Activated T-helper 1 cell treated with anti-CD3 and anti-CD28 coated beads, Interleukin-12 subunit alpha, Interleukin-12 subunit beta, Interleukin-2, Interleukin-4 antibody, amounts not matched to agents 30 ng/mL and 10 ng/mL and 1 ng/mL, durations not matched to agents 14 hours and 24 hours and 36 hours (primary cell): ENCODE measurements at regions not wholly inside any gene's neighbourhood (a gene's known extent, or its start where the extent isn't known, plus 50 kb on each side); places are given as distances from the start of the nearest gene placed in this dataset.

Source experiments
- DNase-seq: peaks from one replicate; pipeline ENCODE4 v3.0.0; 2021; ENCODE audit warnings: low spot score
- H3K27ac Mint-ChIP-seq: one replicate; pipeline ENCODE4 v1.8.0; 2021; ENCODE audit warnings: mild to moderate bottlenecking, mixed read lengths
- H3K27me3 Mint-ChIP-seq: one replicate; pipeline ENCODE4 v1.8.0; 2022; ENCODE audit warnings: mild to moderate bottlenecking, moderate library complexity, mixed read lengths; ENCODE audit not compliant: insufficient read depth
- H3K36me3 Mint-ChIP-seq: one replicate; pipeline ENCODE4 v1.8.0; 2021; ENCODE audit warnings: low read depth, mixed read lengths
- H3K4me1 Mint-ChIP-seq: one replicate; pipeline ENCODE4 v1.8.0; 2021; ENCODE audit warnings: low read depth, mixed read lengths
- H3K4me3 Mint-ChIP-seq: one replicate; pipeline ENCODE4 v1.8.0; 2021; ENCODE audit warnings: mild to moderate bottlenecking, moderate library complexity, mixed read lengths
- H3K9me3 Mint-ChIP-seq: one replicate; pipeline ENCODE4 v1.8.0; 2021; ENCODE audit warnings: mixed read lengths
- intact Hi-C: fragments of 100-400 bp; cut with micrococcal nuclease; formaldehyde crosslinking; loops from one replicate; pipeline ENCODE4 v1.15.1; 2024

DNA sequence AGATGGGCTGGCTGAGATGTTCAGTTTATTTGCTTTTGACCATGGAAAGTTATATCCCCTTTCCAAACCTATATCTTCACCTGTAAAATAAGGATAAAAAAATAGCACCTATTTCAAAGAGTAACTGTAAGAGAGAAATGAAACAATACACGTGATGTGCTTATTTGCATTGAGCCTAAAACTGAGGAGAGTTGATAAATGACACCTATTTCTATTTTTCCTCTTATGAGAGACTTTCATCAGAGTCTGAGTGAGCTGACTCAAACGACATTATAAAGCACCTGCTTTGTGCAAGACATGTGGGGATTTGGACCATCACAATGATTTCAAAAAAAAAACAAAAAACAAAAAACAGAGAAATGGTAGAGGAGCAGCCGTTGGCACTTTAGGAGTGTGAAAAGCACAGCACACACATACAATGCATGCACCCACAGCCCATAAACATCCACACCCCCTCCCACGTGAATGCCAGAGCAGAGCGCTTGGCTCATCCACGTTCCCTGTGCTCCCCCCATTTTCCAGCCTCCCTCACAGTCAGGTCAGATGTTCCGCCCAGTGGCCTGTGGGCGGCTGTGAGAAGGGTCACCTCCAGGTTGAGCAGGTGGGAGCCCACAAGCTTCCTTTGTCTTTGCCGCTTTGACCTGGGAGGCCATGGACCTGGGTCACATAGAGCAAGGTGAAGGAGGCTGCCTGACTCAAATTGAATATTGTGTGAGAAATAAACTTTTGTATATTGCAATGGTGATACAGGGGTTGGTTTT, 253.2 kb upstream of the ZNF32 start:
- no peaks in the 10 kb centered on the region for H3K4me1 Mint-ChIP-seq
- H3K36me3 Mint-ChIP-seq = no peaks in the 10 kb centered on the region
- H3K4me3 Mint-ChIP-seq = no peak overlapping the region
- H3K27ac Mint-ChIP-seq = no peak overlapping the region
- H3K9me3 Mint-ChIP-seq = no peaks in the 10 kb centered on the region
- no peak for DNase-seq
- H3K27me3 Mint-ChIP-seq = peaks cover 10% of the 10 kb centered on the region
- intact Hi-C loops = no loop called here

DNA sequence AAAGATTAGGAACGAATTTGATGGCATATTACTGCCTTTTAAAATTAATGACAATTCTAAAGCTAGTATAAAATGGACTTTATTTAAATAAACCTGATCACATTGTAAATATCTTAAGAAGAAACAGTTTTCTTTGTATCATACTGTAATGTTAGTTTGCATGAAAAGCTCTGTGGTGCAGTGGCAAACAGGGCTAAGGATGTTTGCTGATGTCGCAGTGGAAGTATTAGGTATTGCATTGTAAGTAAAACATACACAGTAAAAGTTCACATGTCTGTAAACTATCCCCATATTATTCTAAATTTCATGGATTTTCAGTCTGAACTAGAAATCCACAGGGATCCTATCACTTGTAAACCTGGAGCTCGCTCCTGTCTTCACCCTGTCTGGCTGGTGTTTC, 252.6 kb upstream of the ZNF32 start:
- Mint-ChIP-seq H3K4me3 (no peak overlapping the region), H3K27me3 (peaks cover 10% of the 10 kb centered on the region), H3K4me1 (no peaks in the 10 kb centered on the region), H3K36me3 (no peaks in the 10 kb centered on the region), H3K9me3 (no peaks in the 10 kb centered on the region), H3K27ac (no peak overlapping the region)
- intact Hi-C loops = no loop called here
- no peak for DNase-seq

DNA sequence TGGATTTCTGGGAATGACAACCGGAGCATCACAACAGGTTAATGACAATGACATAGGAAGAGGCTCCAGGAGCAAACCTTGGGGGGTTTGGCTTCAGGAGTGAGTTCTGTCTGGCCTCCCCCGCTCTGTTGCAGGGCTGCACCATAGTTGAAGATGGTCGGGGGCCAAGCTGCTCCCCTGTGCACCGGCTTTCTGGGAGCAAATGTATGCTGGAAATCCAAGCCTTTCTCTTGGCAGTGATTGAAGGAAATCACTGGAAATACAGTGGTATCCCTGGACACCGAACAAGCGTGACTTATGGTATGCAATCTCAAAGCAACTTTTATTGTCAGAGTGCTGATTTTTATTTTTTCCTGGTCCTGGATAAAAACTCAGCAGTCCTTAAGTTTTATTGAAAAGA, 251.9 kb upstream of the ZNF32 start:
- H3K9me3 Mint-ChIP-seq = no peaks in the 10 kb centered on the region
- peaks cover 8% of the 10 kb centered on the region for H3K27me3 Mint-ChIP-seq
- DNase-seq = no peak

GRCh38 chr10:43899224-43899959, 250.7 kb upstream of the ZNF32 start:
- Mint-ChIP-seq H3K4me3 (no peak overlapping the region), H3K27ac (no peak overlapping the region), H3K4me1 (no peaks in the 10 kb centered on the region), H3K27me3 (peaks cover 2% of the 10 kb centered on the region), H3K36me3 (no peaks in the 10 kb centered on the region), H3K9me3 (no peaks in the 10 kb centered on the region)
- DNase-seq = no peak
- intact Hi-C loops = no loop called here

More for the DNA sequence above, 251.9 kb upstream of the ZNF32 start:
- Mint-ChIP-seq H3K4me3 (no peak overlapping the region), H3K27ac (no peak overlapping the region), H3K36me3 (no peaks in the 10 kb centered on the region), H3K4me1 (no peaks in the 10 kb centered on the region)
- intact Hi-C loops = no loop called here

DNA sequence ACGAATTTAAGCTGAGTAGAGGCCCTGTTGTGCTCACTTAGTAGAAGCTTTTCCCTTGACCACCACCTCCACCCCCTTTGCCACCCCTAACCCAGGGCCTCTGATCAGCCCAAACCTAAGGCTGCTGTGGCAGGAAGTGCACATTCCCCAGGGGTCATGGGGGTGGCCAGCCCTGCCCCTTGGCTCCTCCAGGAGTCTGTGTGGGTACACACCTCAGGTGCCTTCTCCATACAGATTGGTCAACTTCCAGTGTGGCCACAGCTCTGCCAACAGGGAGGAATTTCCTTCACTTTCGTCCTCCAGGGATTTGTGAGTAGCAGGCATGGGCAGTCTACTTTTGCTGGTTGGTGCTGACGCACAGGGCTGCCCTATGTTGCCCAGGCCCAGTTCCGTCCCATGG, 249.9 kb upstream of the ZNF32 start:
- no peak overlapping the region for H3K4me3 Mint-ChIP-seq
- H3K9me3 Mint-ChIP-seq = no peaks in the 10 kb centered on the region
- peaks cover 2% of the 10 kb centered on the region for H3K27me3 Mint-ChIP-seq
- DNase-seq = no peak
- H3K4me1 Mint-ChIP-seq = no peaks in the 10 kb centered on the region
- H3K27ac Mint-ChIP-seq = no peak overlapping the region
- no peaks in the 10 kb centered on the region for H3K36me3 Mint-ChIP-seq
- intact Hi-C loops = no loop called here

DNA sequence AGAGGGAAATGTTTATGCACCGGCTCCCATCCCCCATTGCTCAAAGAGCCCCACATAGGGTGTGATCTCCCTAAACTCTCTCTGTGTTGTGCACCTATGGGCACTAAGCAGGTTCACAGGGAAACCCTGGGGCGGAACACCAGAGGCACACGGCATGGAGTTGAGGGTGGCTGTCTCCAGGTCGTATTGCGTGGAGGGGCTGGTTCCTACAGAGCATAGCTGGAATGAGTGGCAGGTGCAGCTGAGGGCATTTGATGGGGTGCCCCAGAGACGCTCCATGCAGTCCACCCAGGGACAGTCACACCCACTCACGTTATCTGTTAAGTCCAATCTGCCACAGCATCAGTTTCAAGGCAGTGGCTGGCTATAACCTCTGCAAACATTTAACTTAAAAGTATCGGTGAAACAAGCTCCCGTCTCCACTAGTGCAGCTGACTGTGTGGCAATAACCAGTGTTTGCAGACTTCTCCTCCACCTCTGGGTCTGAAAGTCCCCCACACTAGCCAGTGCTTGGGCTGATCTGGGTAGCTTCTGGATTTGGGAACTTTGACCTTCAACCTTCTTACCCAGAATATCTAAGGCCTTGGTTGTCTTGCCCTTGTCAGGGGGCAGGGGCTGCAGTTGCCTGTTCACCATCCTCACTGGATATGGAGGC, 249.2 kb upstream of the ZNF32 start:
- Mint-ChIP-seq H3K27me3 (peaks cover 2% of the 10 kb centered on the region), H3K27ac (no peak overlapping the region), H3K4me1 (no peaks in the 10 kb centered on the region), H3K4me3 (no peak overlapping the region), H3K9me3 (no peaks in the 10 kb centered on the region), H3K36me3 (no peaks in the 10 kb centered on the region)
- intact Hi-C loops = no loop called here
- DNase-seq = no peak

DNA sequence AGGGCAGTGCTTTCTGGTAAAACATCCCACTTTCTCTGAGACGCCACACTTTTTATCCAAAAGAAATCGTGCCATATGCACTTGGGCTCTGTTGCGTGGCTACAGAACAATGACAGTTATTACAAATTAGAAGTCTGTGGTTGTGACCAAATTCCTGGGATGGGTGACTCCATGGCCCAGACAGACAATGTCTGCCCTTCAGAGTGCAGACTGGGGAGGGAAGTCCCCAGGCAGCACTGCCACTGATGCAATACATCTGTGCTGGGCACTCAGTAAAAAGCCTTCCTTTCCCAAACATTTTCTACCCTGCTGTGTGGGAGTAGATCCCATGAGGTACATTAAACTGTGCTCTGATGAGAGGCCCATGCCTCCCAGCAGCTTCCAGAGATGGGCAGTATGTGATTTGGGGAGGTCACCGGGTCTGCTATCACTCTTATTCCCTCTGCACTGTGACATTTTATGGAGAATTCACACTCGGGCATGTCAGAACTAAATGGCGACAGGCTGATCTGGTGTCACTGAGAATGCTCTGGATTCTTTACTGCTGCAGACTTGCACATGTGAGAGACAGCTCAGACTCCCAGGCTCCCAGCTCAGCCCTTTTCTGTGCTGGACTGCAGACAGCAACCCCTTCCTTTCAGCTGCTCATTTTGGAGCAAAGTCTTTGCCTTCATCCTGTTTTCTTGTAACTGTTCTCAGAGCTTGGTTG, 243.5 kb upstream of the ZNF32 start:
- no peaks in the 10 kb centered on the region for H3K9me3 Mint-ChIP-seq
- peaks cover 5% of the 10 kb centered on the region for H3K27me3 Mint-ChIP-seq
- no peaks in the 10 kb centered on the region for H3K36me3 Mint-ChIP-seq
- DNase-seq = no peak
- no peak overlapping the region for H3K27ac Mint-ChIP-seq
- no peak overlapping the region for H3K4me3 Mint-ChIP-seq
- intact Hi-C loops = no loop called here
- H3K4me1 Mint-ChIP-seq = no peaks in the 10 kb centered on the region

- Mint-ChIP-seq H3K9me3 (no peaks in the 10 kb centered on the region), H3K4me3 (no peak overlapping the region), H3K27ac (no peak overlapping the region), H3K27me3 (peaks cover 9% of the 10 kb centered on the region), H3K4me1 (no peaks in the 10 kb centered on the region), H3K36me3 (no peaks in the 10 kb centered on the region)
- intact Hi-C loops = no loop called here
- DNase-seq = no peak
These were observed 242.6 kb upstream of the ZNF32 start for GRCh38 chr10:43891241-43891640.

- no peaks in the 10 kb centered on the region for H3K36me3 Mint-ChIP-seq
- H3K27ac Mint-ChIP-seq = no peak overlapping the region
- no peaks in the 10 kb centered on the region for H3K9me3 Mint-ChIP-seq
- DNase-seq = no peak
- no peaks in the 10 kb centered on the region for H3K4me1 Mint-ChIP-seq
- intact Hi-C loops = no loop called here
- H3K27me3 Mint-ChIP-seq = peaks cover 8% of the 10 kb centered on the region
- H3K4me3 Mint-ChIP-seq = no peak overlapping the region
These were observed 241.4 kb upstream of the ZNF32 start for GRCh38 chr10:43890124-43890523.

- Mint-ChIP-seq H3K4me1 (no peaks in the 10 kb centered on the region), H3K27me3 (peaks cover 8% of the 10 kb centered on the region), H3K9me3 (no peaks in the 10 kb centered on the region), H3K4me3 (no peak overlapping the region), H3K27ac (no peak overlapping the region), H3K36me3 (no peaks in the 10 kb centered on the region)
- intact Hi-C loops = no loop called here
- DNase-seq = no peak
These were observed 239.9 kb upstream of the ZNF32 start for GRCh38 chr10:43888586-43888985.

- no peak for DNase-seq
- H3K27ac Mint-ChIP-seq = no peak overlapping the region
- no peaks in the 10 kb centered on the region for H3K4me1 Mint-ChIP-seq
- H3K9me3 Mint-ChIP-seq = no peaks in the 10 kb centered on the region
- peaks cover 14% of the 10 kb centered on the region for H3K27me3 Mint-ChIP-seq
- H3K36me3 Mint-ChIP-seq = no peaks in the 10 kb centered on the region
- intact Hi-C loops = no loop called here
- H3K4me3 Mint-ChIP-seq = no peak overlapping the region
These were observed 237.2 kb upstream of the ZNF32 start for GRCh38 chr10:43885842-43886241.

DNA sequence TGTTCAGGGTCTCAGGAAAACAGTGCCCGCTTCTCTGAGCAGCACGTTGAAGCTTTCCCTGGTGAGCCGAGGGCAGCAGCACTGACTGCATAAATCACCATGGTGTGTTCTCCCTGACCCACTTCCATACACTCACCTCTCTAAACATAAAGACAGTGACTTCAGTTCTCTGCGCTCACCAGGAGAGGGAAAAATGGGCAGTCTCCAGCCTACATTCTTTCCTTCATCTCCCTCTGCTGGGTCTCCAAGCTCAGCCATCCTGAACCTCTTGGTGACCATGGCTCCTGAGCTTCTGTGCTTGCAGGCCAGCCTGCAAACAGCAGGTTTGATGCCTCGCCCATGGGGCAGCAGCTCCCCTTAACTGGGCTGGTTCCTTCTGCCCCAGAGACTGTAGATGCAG, 236.6 kb upstream of the ZNF32 start:
- peaks cover 14% of the 10 kb centered on the region for H3K27me3 Mint-ChIP-seq
- no peaks in the 10 kb centered on the region for H3K36me3 Mint-ChIP-seq
- intact Hi-C loops = no loop called here
- H3K9me3 Mint-ChIP-seq = no peaks in the 10 kb centered on the region
- no peak overlapping the region for H3K27ac Mint-ChIP-seq
- no peak overlapping the region for H3K4me3 Mint-ChIP-seq
- no peak for DNase-seq
- no peaks in the 10 kb centered on the region for H3K4me1 Mint-ChIP-seq
